Sigmoid colon (tissue), 3 donors: ENCODE measurements at regions not wholly inside any gene's neighbourhood (a gene's known extent, or its start where the extent isn't known, plus 50 kb on each side); places are given as distances from the start of the nearest gene placed in this dataset.

Experiments
- POLR2A ChIP-seq, 2 donors: fragments of 450-650 bp; IDR thresholded peaks; one replicate each; pipeline ENCODE4 v1.6.1; 2016; ENCODE audit warnings: antibody characterized with exemption in 2 of 2, mild to moderate bottlenecking in 2 of 2, moderate library complexity in 2 of 2
- TF ChIP-seq, protein P1 (sequence below), 4 experiments: fragments of 450-650 bp in 3 of 4; fragments of 200-600 bp in 1 of 4; IDR thresholded peaks; one replicate each; pipeline ENCODE4 v1.5.1; 2016 to 2019; ENCODE audit warnings: antibody characterized with exemption in 4 of 4, mild to moderate bottlenecking in 3 of 4, moderate library complexity in 2 of 4

DNA sequence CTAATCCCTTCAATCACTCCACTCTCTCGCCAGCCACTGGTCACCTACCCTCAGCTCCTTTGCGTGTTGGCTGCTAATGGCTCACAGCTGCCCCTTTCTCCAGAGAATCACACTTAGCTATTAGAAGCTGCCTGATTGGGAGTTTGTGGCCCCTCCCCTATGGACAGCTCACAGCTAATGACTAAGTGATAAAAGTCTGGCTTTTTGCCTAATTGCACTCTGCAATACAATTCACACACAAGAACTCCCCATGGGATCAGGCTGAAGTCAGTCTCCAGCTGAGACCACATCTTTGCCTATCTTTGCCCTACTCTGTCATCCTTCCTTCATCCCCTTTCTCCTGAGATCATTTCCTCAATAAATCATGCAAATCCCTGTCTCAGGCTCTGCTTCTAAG, 701.9 kb upstream of the RAB6C start:
- TF ChIP-seq, protein P1, sequence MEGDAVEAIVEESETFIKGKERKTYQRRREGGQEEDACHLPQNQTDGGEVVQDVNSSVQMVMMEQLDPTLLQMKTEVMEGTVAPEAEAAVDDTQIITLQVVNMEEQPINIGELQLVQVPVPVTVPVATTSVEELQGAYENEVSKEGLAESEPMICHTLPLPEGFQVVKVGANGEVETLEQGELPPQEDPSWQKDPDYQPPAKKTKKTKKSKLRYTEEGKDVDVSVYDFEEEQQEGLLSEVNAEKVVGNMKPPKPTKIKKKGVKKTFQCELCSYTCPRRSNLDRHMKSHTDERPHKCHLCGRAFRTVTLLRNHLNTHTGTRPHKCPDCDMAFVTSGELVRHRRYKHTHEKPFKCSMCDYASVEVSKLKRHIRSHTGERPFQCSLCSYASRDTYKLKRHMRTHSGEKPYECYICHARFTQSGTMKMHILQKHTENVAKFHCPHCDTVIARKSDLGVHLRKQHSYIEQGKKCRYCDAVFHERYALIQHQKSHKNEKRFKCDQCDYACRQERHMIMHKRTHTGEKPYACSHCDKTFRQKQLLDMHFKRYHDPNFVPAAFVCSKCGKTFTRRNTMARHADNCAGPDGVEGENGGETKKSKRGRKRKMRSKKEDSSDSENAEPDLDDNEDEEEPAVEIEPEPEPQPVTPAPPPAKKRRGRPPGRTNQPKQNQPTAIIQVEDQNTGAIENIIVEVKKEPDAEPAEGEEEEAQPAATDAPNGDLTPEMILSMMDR (IDR thresholded peaks at IDR 0.05): no peak
- no peak for TF ChIP-seq POLR2A (IDR thresholded peaks at IDR 0.05)
